ENCODE measurements at regions not wholly inside any gene's neighbourhood (a gene's known extent, or its start where the extent isn't known, plus 50 kb on each side); places are given as distances from the start of the nearest gene placed in this dataset.

DNA sequence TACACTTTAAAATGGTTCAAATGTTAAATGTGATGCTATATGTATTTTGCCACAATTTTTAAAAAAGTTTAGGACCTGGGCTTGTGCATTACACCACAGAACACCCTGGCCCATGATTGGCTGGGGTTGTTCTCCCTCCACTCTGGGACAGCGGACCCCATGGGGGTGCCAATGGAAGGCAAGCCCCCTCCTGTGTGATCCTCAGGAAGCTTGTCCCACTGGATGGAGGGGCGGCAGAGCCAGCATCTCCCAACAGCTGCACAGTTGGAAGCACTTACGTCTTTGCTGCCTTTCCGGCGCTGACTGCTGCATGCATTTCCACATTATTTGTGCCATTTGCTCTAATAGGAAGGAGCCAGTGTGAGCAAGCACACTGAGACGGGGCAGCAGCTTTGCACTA is 196.5 kb downstream of the SHANK2 start:
- TF ChIP-seq EZH2 (IDR thresholded peaks at IDR 0.05) (no peak), POLR2AphosphoS5 (IDR thresholded peaks at IDR 0.05; ENCODE audit: borderline replicate concordance, low read depth, low read length) (no peak), FOXP2 (optimal IDR thresholded peaks at IDR 0.05; ENCODE audit: control extremely low read depth, extremely low read length, insufficient read depth) (no peak)

Data from SK-N-MC (cell line).